Adrenal gland (tissue), 9 donors: ENCODE measurements at regions not wholly inside any gene's neighbourhood (a gene's known extent, or its start where the extent isn't known, plus 50 kb on each side); places are given as distances from the start of the nearest gene placed in this dataset.

Experiments
- DNase-seq, 7 donors: peaks; one replicate each; pipeline ENCODE4 v3.0.0-alpha.2; 2019 to 2020
- H3K27ac ChIP-seq, 5 donors: fragments of 200-600 bp; sonication (generic) in 4 of 5; 1 replicate in 3 of 5; 2 replicates in 2 of 5; pipeline versions ENCODE4 v1.5.1 to v1.8.0; 2016 to 2020; ENCODE audit warnings: mild to moderate bottlenecking in 1 of 5
- H3K27me3 ChIP-seq: fragments of 200-600 bp; 2 replicates; pipeline ENCODE4 v1.8.0; 2021
- H3K36me3 ChIP-seq, 2 donors: fragments of 200-600 bp; replicated peaks in 1 of 2; 1 replicate in 1 of 2; 2 replicates in 1 of 2; pipeline versions ENCODE4 v1.5.1 to v1.8.0; 2018 to 2022
- H3K4me1 ChIP-seq, 2 donors: fragments of 200-600 bp; replicated peaks in 1 of 2; 1 replicate in 1 of 2; 2 replicates in 1 of 2; pipeline versions ENCODE4 v1.5.1 to v1.8.0; 2018 to 2021
- H3K4me3 ChIP-seq, 4 donors: fragments of 200-600 bp; sonication (generic) in 3 of 4; one replicate each; pipeline ENCODE4 v1.5.1; 2016 to 2018
- H3K9me3 ChIP-seq, 3 donors: fragments of 200-600 bp; sonication (generic) in 1 of 3; replicated peaks in 1 of 3; 1 replicate in 2 of 3; 2 replicates in 1 of 3; pipeline versions ENCODE4 v1.5.1 to v1.8.0; 2016 to 2021
- POLR2A ChIP-seq, 2 donors: fragments of 450-650 bp; IDR thresholded peaks; one replicate each; pipeline ENCODE4 v1.6.1; 2017; ENCODE audit warnings: antibody characterized with exemption in 2 of 2, mild to moderate bottlenecking in 2 of 2, moderate library complexity in 1 of 2
- WGBS, 4 donors: extraction: QIAGEN DNeasy Blood & Tissue Kit in 2 of 4; methylation state at CpG; one replicate each; pipeline versions ENCODE4 v1.1.5 to v1.1.7; 2013 to 2017; 5-methylcytosine and 5-hydroxymethylcytosine counted together
- intact Hi-C, 2 donors: fragments of 100-400 bp; cut with DNase I; formaldehyde crosslinking; loops; one replicate each; pipeline versions ENCODE4 v1.14.1 to v1.15.0; 2022 to 2023
- TF ChIP-seq, protein P1 (sequence below), 6 experiments: fragments of 450-650 bp in 4 of 6; fragments of 200-600 bp in 2 of 6; sonication (generic) in 1 of 6; IDR thresholded peaks; 1 replicate in 5 of 6; 2 replicates in 1 of 6; pipeline versions ENCODE4 v1.5.1 to v1.8.0; 2016 to 2021; ENCODE audit warnings: antibody characterized with exemption in 6 of 6, mild to moderate bottlenecking in 2 of 6, moderate library complexity in 1 of 6
- donor health status: healthy with polysubstance abuse.
- donor health status: Bipolar disorder and iron deficiency.
- donor health status: DM: yes; HTN: yes; CAD: no.
- donor health status: DM: no; HTN: no; CAD: no.
- donor health status: DM: no; HTN: no; CAD: no.

DNA sequence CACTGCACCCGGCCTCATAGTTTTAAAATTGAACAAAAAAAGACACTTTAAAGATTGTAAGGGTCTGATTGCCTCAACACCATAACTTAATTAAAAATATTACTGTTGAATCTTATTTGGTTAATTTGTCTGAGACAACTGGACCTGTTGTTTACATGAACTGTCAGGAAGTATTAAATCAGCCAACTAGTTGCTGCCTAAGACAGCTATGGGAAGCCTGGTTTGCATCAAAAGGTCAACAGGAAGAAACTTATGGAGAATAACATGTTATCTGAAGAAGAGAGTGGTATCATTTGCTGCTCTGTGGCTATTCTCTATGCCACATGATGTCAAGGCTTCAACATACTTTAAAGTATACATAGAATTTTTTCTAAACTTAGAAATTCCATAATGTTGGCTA lies 853.5 kb upstream of the ADAMTS5 start:
- no peaks in the 10 kb centered on the region for H3K9me3 ChIP-seq
- H3K4me3 ChIP-seq = no peak overlapping the region
- no peak overlapping the region for H3K27ac ChIP-seq
- DNase-seq = no peak
- H3K36me3 ChIP-seq = no peaks in the 10 kb centered on the region
- TF ChIP-seq, protein P1, sequence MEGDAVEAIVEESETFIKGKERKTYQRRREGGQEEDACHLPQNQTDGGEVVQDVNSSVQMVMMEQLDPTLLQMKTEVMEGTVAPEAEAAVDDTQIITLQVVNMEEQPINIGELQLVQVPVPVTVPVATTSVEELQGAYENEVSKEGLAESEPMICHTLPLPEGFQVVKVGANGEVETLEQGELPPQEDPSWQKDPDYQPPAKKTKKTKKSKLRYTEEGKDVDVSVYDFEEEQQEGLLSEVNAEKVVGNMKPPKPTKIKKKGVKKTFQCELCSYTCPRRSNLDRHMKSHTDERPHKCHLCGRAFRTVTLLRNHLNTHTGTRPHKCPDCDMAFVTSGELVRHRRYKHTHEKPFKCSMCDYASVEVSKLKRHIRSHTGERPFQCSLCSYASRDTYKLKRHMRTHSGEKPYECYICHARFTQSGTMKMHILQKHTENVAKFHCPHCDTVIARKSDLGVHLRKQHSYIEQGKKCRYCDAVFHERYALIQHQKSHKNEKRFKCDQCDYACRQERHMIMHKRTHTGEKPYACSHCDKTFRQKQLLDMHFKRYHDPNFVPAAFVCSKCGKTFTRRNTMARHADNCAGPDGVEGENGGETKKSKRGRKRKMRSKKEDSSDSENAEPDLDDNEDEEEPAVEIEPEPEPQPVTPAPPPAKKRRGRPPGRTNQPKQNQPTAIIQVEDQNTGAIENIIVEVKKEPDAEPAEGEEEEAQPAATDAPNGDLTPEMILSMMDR (IDR thresholded peaks at IDR 0.05) = no peak
- no peak for TF ChIP-seq POLR2A (IDR thresholded peaks at IDR 0.05)
- H3K4me1 ChIP-seq = no peaks in the 10 kb centered on the region
- no peaks in the 10 kb centered on the region for H3K27me3 ChIP-seq
- intact Hi-C loops = no loop called here
- WGBS, 4 donors = 65 to 81% (median 71%) methylated on average over 1 of the region's 1 CpG

DNA sequence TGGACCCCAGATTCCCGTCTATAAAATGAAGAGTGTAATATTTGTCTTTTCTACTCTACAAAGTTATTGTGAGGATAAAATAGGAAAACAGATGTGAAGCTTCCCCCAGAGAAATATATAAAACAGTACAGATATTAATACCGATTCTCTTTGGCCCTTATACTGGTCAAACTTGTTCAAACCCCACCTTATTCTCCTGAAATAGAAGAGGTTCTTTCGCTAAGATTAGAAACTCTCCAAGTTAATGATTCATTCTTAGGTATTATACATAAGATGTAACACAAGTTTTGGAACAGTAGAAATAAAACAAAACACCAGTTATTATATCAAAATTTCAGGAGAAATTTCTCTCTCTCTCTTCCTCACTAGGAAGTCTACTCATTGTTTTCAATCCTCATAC lies 852.4 kb upstream of the ADAMTS5 start:
- H3K9me3 ChIP-seq = no peaks in the 10 kb centered on the region
- no peaks in the 10 kb centered on the region for H3K27me3 ChIP-seq
- TF ChIP-seq, protein P1 (IDR thresholded peaks at IDR 0.05) = no peak
- TF ChIP-seq POLR2A (IDR thresholded peaks at IDR 0.05) = no peak
- no peak overlapping the region for H3K4me3 ChIP-seq
- WGBS, 4 donors = 52 to 70% (median 55%) methylated on average over 3 of the region's 3 CpGs
- no peak for DNase-seq
- H3K4me1 ChIP-seq = no peaks in the 10 kb centered on the region
- intact Hi-C loops = no loop called here
- H3K27ac ChIP-seq = no peak overlapping the region
- H3K36me3 ChIP-seq = no peaks in the 10 kb centered on the region

DNA sequence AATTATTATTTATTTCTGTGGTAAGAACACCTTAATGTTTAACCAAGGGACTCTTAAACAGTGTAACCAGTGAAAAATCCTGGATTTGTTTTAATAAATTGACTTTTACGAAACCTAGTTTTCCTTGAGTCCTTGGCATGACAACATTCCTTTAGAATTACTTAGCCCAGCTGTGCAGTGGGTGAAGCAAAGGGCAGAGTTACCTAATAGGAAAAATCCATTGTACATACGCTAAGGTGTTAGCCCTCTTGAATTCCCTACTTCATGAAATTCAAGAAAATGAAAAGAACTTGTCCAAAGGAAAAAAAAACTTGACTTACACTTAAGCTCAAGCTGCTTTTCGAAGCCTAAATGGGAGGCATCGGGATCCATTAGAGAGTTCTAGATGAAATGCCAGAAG lies 852.0 kb upstream of the ADAMTS5 start:
- intact Hi-C loops = no loop called here
- Histone ChIP-seq H3K4me3 (no peak overlapping the region), H3K27me3 (no peaks in the 10 kb centered on the region), H3K27ac (no peak overlapping the region), H3K36me3 (no peaks in the 10 kb centered on the region), H3K9me3 (no peaks in the 10 kb centered on the region), H3K4me1 (no peaks in the 10 kb centered on the region)
- no peak for DNase-seq
- 70 to 80% (median 78%) methylated on average over 4 of the region's 4 CpGs for WGBS, 4 donors
- no peak for TF ChIP-seq POLR2A (IDR thresholded peaks at IDR 0.05)
- TF ChIP-seq, protein P1 (IDR thresholded peaks at IDR 0.05) = no peak

DNA sequence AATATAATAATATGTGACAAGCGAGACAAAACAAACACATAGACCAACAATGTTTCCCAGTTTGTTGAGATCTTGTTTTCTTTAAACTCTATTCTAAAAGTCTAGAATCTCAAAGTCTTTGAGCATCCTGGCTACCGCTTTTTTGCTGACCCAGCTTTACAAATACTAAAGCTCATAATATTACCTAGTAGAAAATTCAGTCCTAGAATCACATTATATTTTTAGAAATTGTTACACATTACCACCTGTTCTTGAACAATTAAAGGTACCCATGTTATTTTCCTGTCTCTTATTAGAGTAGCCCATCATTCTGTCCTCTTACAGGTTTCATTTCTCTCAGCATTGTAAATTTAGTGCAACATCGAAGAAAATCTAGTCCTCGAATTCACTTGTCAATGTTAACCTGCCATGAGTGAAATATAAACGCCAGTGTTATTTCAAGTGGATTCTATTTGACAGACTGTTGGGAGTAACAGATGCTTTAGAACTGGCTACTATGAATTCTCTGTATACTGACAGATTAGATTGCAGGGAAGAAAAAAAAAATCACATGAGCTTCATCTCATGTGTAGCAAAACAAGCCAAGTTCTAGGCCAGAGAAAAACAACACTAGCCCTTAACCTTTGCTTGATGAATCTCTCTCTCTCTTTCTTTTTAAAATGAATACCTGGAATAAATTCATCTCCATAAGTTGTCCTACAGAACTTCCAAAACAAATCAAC lies 851.2 kb upstream of the ADAMTS5 start:
- no peaks in the 10 kb centered on the region for H3K4me1 ChIP-seq
- DNase-seq = no peak
- no peak overlapping the region for H3K27ac ChIP-seq
- TF ChIP-seq POLR2A (IDR thresholded peaks at IDR 0.05) = no peak
- TF ChIP-seq, protein P1 (IDR thresholded peaks at IDR 0.05) = no peak
- intact Hi-C loops = no loop called here
- no peaks in the 10 kb centered on the region for H3K36me3 ChIP-seq
- H3K27me3 ChIP-seq = no peaks in the 10 kb centered on the region
- H3K4me3 ChIP-seq = no peak overlapping the region
- 70 to 73% (median 71%) methylated on average over 5 of the region's 5 CpGs for WGBS, 4 donors
- no peaks in the 10 kb centered on the region for H3K9me3 ChIP-seq
